HEK293T (cell line): ENCODE measurements at regions not wholly inside any gene's neighbourhood (a gene's known extent, or its start where the extent isn't known, plus 50 kb on each side); places are given as distances from the start of the nearest gene placed in this dataset.

Source experiments
- ARNT ChIP-seq: fragments of 450-650 bp; IDR thresholded peaks from 2 replicates; pipeline ENCODE4 v1.6.1; 2017; ENCODE audit warnings: mild to moderate bottlenecking
- BHLHE40 ChIP-seq: fragments of 450-650 bp; IDR thresholded peaks from 2 replicates; pipeline ENCODE4 v1.6.1; 2016; ENCODE audit warnings: mild to moderate bottlenecking, moderate library complexity, borderline replicate concordance
- CTBP1 ChIP-seq: fragments of 450-650 bp; IDR thresholded peaks from 2 replicates; pipeline ENCODE4 v1.6.1; 2016; ENCODE audit warnings: borderline replicate concordance
- ELF4 ChIP-seq: fragments of 450-650 bp; IDR thresholded peaks from 2 replicates; pipeline ENCODE4 v1.6.1; 2017; ENCODE audit warnings: antibody characterized with exemption
- FOXA1 ChIP-seq: fragments of 450-650 bp; IDR thresholded peaks from 2 replicates; pipeline ENCODE4 v1.6.1; 2016; ENCODE audit warnings: mild to moderate bottlenecking
- FOXK2 ChIP-seq: fragments of 450-650 bp; IDR thresholded peaks from 2 replicates; pipeline ENCODE4 v1.6.1; 2016; ENCODE audit warnings: mild to moderate bottlenecking
- FOXM1 ChIP-seq: fragments of 450-650 bp; IDR thresholded peaks from 2 replicates; pipeline ENCODE4 v1.6.1; 2017; ENCODE audit warnings: mild to moderate bottlenecking, borderline replicate concordance
- L3MBTL2 ChIP-seq: fragments of 450-650 bp; conservative IDR thresholded peaks from 2 replicates; pipeline ENCODE4 v1.6.1; 2016; ENCODE audit warnings: mild to moderate bottlenecking
- LEF1 ChIP-seq: fragments of 450-650 bp; IDR thresholded peaks from 2 replicates; pipeline ENCODE4 v1.6.1; 2017; ENCODE audit warnings: mild to moderate bottlenecking, borderline replicate concordance
- SP1 ChIP-seq: fragments of 450-650 bp; IDR thresholded peaks from 2 replicates; pipeline ENCODE4 v1.6.1; 2017
- SUZ12 ChIP-seq: fragments of 450-650 bp; IDR thresholded peaks from 2 replicates; pipeline ENCODE4 v1.6.1; 2016; ENCODE audit warnings: mild to moderate bottlenecking
- TARDBP ChIP-seq: fragments of 450-650 bp; IDR thresholded peaks from 2 replicates; pipeline ENCODE4 v1.6.1; 2016
- ZNF384 ChIP-seq: fragments of 450-650 bp; IDR thresholded peaks from 2 replicates; pipeline ENCODE4 v1.6.1; 2016
- TF ChIP-seq, protein P1 (sequence below): fragments of 450-650 bp; IDR thresholded peaks from 2 replicates; pipeline ENCODE4 v1.6.1; 2016

DNA sequence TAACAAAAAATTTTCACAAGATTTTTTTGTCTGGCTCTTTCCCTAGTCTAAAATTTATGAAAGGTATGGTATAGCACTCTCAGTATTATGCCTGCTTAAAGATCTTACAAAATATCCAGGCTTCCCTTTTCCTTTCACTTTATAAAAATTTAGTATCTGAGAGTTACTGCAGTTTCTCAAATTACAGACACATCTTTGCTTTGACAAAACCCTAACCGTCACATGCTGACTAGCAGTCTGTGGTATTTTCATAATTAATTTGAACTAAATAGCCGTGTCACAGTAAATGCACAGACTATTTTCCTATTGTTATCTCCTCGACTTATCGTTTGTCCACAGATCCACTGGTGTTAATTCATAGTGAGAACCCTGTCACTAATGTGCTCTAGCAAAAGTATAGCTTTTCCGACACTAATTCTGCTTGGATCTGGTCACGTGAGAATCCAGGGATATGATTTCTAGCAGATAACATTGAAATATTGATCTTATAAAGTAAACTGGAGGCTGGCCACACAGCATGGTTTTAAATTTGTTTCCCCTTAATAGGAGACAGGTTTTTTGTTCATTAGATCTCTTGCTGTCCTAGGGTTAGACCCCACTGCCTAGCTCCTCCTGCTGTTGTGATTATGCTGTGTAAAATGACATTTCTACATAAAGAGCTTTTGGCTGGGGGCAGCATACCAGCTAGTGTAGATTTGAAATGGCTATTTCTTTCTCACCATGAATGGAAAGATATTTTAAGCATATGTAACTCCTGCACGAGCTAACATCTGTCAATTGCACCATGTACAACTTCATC is 340.6 kb upstream of the SASH1 start:
- no peak for TF ChIP-seq ELF4
- TF ChIP-seq FOXK2, result no peak
- no peak for TF ChIP-seq SP1
- TF ChIP-seq LEF1, result no peak
- TF ChIP-seq TARDBP, result no peak
- TF ChIP-seq FOXA1, result no peak
- TF ChIP-seq FOXM1, result no peak
- TF ChIP-seq SUZ12, result no peak
- TF ChIP-seq, protein P1, sequence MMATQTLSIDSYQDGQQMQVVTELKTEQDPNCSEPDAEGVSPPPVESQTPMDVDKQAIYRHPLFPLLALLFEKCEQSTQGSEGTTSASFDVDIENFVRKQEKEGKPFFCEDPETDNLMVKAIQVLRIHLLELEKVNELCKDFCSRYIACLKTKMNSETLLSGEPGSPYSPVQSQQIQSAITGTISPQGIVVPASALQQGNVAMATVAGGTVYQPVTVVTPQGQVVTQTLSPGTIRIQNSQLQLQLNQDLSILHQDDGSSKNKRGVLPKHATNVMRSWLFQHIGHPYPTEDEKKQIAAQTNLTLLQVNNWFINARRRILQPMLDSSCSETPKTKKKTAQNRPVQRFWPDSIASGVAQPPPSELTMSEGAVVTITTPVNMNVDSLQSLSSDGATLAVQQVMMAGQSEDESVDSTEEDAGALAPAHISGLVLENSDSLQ, result no peak
- TF ChIP-seq ZNF384, result no peak
- TF ChIP-seq BHLHE40, result no peak
- no peak for TF ChIP-seq CTBP1
- no peak for TF ChIP-seq L3MBTL2
- no peak for TF ChIP-seq ARNT
